GM23338 (cell line): ENCODE measurements at regions not wholly inside any gene's neighbourhood (a gene's known extent, or its start where the extent isn't known, plus 50 kb on each side); places are given as distances from the start of the nearest gene placed in this dataset.

ENCODE experiments used
- ATAC-seq: fragments of 200-7000 bp; cut with Tn5 transposase; 3 replicates; pipeline ENCODE4 v1.9.1; 2020
- DNase-seq: peaks from one replicate; pipeline ENCODE4 v3.0.0-alpha.2; 2015; ENCODE audit warnings: low spot score
- H2AFZ ChIP-seq: fragments of 200-600 bp; sonication (generic); 2 replicates; pipeline ENCODE4 v1.8.0; 2016; ENCODE audit warnings: antibody characterized with exemption, mild to moderate bottlenecking, moderate library complexity
- H3F3A ChIP-seq: fragments of 200-600 bp; sonication (generic); replicated peaks from 2 replicates; pipeline ENCODE4 v1.8.0; 2017; ENCODE audit warnings: antibody characterized with exemption, mixed run types, low read depth
- H3K27ac ChIP-seq: fragments of 200-600 bp; sonication (generic); 2 replicates; pipeline ENCODE4 v1.6.1; 2016; ENCODE audit warnings: low read depth
- H3K27me3 ChIP-seq: fragments of 200-600 bp; sonication (generic); 2 replicates; pipeline ENCODE4 v1.8.0; 2016; ENCODE audit warnings: mild to moderate bottlenecking, mixed run types, moderate library complexity; ENCODE audit not compliant: insufficient read depth
- H3K36me3 ChIP-seq: fragments of 200-600 bp; sonication (generic); 2 replicates; pipeline ENCODE4 v1.8.0; 2016; ENCODE audit warnings: mild to moderate bottlenecking; ENCODE audit not compliant: insufficient read depth
- H3K4me1 ChIP-seq: fragments of 200-600 bp; sonication (generic); 2 replicates; pipeline ENCODE4 v1.8.0; 2016; ENCODE audit warnings: mild to moderate bottlenecking, moderate library complexity; ENCODE audit not compliant: insufficient read depth
- H3K4me2 ChIP-seq: fragments of 200-600 bp; sonication (generic); 2 replicates; pipeline ENCODE4 v1.7.1; 2017; ENCODE audit warnings: mixed run types
- H3K4me3 ChIP-seq: fragments of 200-600 bp; sonication (generic); 2 replicates; pipeline ENCODE4 v1.6.1; 2016; ENCODE audit warnings: mixed run types
- H3K79me2 ChIP-seq: fragments of 200-600 bp; sonication (generic); replicated peaks from 2 replicates; pipeline ENCODE4 v1.8.0; 2017; ENCODE audit warnings: mild to moderate bottlenecking; ENCODE audit not compliant: insufficient read depth
- H3K9me2 ChIP-seq: fragments of 200-600 bp; sonication (generic); 2 replicates; pipeline ENCODE4 v1.8.0; 2017; ENCODE audit not compliant: insufficient read depth
- H4K20me1 ChIP-seq: fragments of 200-600 bp; sonication (generic); replicated peaks from 2 replicates; pipeline ENCODE4 v1.8.0; 2017; ENCODE audit warnings: mild to moderate bottlenecking; ENCODE audit not compliant: insufficient read depth
- H3K27ac Mint-ChIP-seq: 2 replicates; pipeline ENCODE4 v1.8.0; 2020; ENCODE audit warnings: inconsistent platforms, mild to moderate bottlenecking, moderate library complexity, mixed read lengths
- H3K27me3 Mint-ChIP-seq: 3 replicates; pipeline ENCODE4 v1.8.0; 2022; ENCODE audit warnings: low read depth, mild to moderate bottlenecking, moderate library complexity, mixed read lengths, inconsistent platforms; ENCODE audit not compliant: insufficient read depth, poor library complexity
- H3K36me3 Mint-ChIP-seq: 3 replicates; pipeline ENCODE4 v1.8.0; 2021; ENCODE audit warnings: low read depth, mild to moderate bottlenecking, inconsistent platforms, moderate library complexity, mixed read lengths
- H3K4me1 Mint-ChIP-seq: 3 replicates; pipeline ENCODE4 v1.8.0; 2020; ENCODE audit warnings: mild to moderate bottlenecking, inconsistent platforms, mixed read lengths
- H3K4me3 Mint-ChIP-seq: 3 replicates; pipeline ENCODE4 v1.8.0; 2021; ENCODE audit warnings: moderate library complexity, mild to moderate bottlenecking, inconsistent platforms, mixed read lengths
- H3K9me3 Mint-ChIP-seq: 3 replicates; pipeline ENCODE4 v1.8.0; 2020; ENCODE audit warnings: moderate library complexity, mild to moderate bottlenecking, inconsistent platforms, mixed read lengths
- CREB1 ChIP-seq: fragments of 250-450 bp; sonication (Bioruptor Pico); IDR thresholded peaks from 2 replicates; pipeline ENCODE4 v1.5.0; 2020; ENCODE audit warnings: low read depth, mild to moderate bottlenecking, moderate library complexity
- EZH2 ChIP-seq: fragments of 200-600 bp; sonication (generic); IDR thresholded peaks from one replicate; pipeline ENCODE4 v1.8.0; 2017; ENCODE audit warnings: antibody characterized with exemption, mild to moderate bottlenecking, low read depth; ENCODE audit not compliant: unreplicated experiment
- EZH2phosphoT487 ChIP-seq: fragments of 200-600 bp; sonication (generic); IDR thresholded peaks from one replicate; pipeline ENCODE4 v1.8.1; 2018; ENCODE audit warnings: antibody characterized with exemption; ENCODE audit not compliant: unreplicated experiment
- JUNB ChIP-seq: IDR thresholded peaks from one replicate; pipeline ENCODE4 v1.6.1; 2016; ENCODE audit warnings: antibody characterized with exemption; ENCODE audit not compliant: unreplicated experiment
- NANOG ChIP-seq: IDR thresholded peaks from 2 replicates; pipeline ENCODE4 v1.6.1; 2016; ENCODE audit warnings: antibody characterized with exemption, borderline replicate concordance
- POLR2AphosphoS5 ChIP-seq: IDR thresholded peaks from 2 replicates; pipeline ENCODE4 v1.6.1; 2016; ENCODE audit warnings: antibody characterized with exemption, low read depth
- STAT1 ChIP-seq: IDR thresholded peaks from one replicate; pipeline ENCODE4 v1.6.1; 2016; ENCODE audit warnings: antibody characterized with exemption; ENCODE audit not compliant: unreplicated experiment
- ZNF114 ChIP-seq: fragments of 250-450 bp; sonication (Bioruptor Pico); IDR thresholded peaks from 2 replicates; pipeline ENCODE4 v1.5.0; 2020; ENCODE audit warnings: mild to moderate bottlenecking, moderate library complexity
- ZNF331 ChIP-seq: fragments of 250-450 bp; sonication (Bioruptor Pico); IDR thresholded peaks from 2 replicates; pipeline ENCODE4 v1.5.0; 2020; ENCODE audit warnings: low read depth, mild to moderate bottlenecking, moderate library complexity
- ZNF462 ChIP-seq: fragments of 250-450 bp; sonication (Bioruptor Pico); IDR thresholded peaks from 2 replicates; pipeline ENCODE4 v1.5.0; 2020; ENCODE audit warnings: mild to moderate bottlenecking, moderate library complexity
- TF ChIP-seq, protein P1 (sequence below), 2 experiments: fragments of 200-600 bp in 1 of 2; sonication (generic) in 1 of 2; conservative IDR thresholded peaks; 2 replicates each; pipeline versions ENCODE4 v1.5.1 to v1.6.1; 2016 to 2017; ENCODE audit warnings: antibody characterized with exemption in 2 of 2, low read depth in 2 of 2, mild to moderate bottlenecking in 2 of 2, moderate library complexity in 1 of 2
- TF ChIP-seq, protein P2 (sequence below): IDR thresholded peaks from 2 replicates; pipeline ENCODE4 v1.6.1; 2016; ENCODE audit warnings: antibody characterized with exemption
- TF ChIP-seq, protein P3 (sequence below): IDR thresholded peaks from one replicate; pipeline ENCODE4 v1.6.1; 2018; ENCODE audit warnings: antibody characterized with exemption; ENCODE audit not compliant: unreplicated experiment

GRCh38 chr2:118250463-118250862 lies 162.2 kb downstream of the INSIG2 start:
- Histone ChIP-seq H3K27ac (no peak overlapping the region), H3K36me3 (no peaks in the 10 kb centered on the region), H4K20me1 (no peaks in the 10 kb centered on the region), H3K4me3 (no peak overlapping the region), H3F3A (no peaks in the 10 kb centered on the region), H3K9me2 (peaks cover 12% of the 10 kb centered on the region; the same call in 1 of the 2 replicates), H3K4me1 (peaks cover 2% of the 10 kb centered on the region; the same call in 1 of the 2 replicates), H3K79me2 (no peaks in the 10 kb centered on the region), H2AFZ (no peak overlapping the region), H3K4me2 (no peak overlapping the region), H3K27me3 (no peaks in the 10 kb centered on the region)
- DNase-seq (no peak), ATAC-seq (no peak)
- Mint-ChIP-seq H3K9me3 (no peaks in the 10 kb centered on the region; the same call in 2 of the 3 replicates), H3K27me3 (peaks cover 6% of the 10 kb centered on the region), H3K4me3 (no peak overlapping the region), H3K27ac (no peak overlapping the region), H3K36me3 (no peaks in the 10 kb centered on the region), H3K4me1 (peaks cover 8% of the 10 kb centered on the region)
- TF ChIP-seq ZNF114 (CRISPR knock-in tag) (no peak), ZNF462 (no peak), JUNB (no peak), NANOG (no peak), POLR2AphosphoS5 (no peak), ZNF331 (CRISPR knock-in tag) (no peak), CREB1 (CRISPR knock-in tag) (no peak), STAT1 (no peak), EZH2 (no peak), EZH2phosphoT487 (no peak)
- TF ChIP-seq, protein P1, sequence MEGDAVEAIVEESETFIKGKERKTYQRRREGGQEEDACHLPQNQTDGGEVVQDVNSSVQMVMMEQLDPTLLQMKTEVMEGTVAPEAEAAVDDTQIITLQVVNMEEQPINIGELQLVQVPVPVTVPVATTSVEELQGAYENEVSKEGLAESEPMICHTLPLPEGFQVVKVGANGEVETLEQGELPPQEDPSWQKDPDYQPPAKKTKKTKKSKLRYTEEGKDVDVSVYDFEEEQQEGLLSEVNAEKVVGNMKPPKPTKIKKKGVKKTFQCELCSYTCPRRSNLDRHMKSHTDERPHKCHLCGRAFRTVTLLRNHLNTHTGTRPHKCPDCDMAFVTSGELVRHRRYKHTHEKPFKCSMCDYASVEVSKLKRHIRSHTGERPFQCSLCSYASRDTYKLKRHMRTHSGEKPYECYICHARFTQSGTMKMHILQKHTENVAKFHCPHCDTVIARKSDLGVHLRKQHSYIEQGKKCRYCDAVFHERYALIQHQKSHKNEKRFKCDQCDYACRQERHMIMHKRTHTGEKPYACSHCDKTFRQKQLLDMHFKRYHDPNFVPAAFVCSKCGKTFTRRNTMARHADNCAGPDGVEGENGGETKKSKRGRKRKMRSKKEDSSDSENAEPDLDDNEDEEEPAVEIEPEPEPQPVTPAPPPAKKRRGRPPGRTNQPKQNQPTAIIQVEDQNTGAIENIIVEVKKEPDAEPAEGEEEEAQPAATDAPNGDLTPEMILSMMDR (conservative IDR thresholded peaks at IDR 0.05; ENCODE audit: low read depth in 2 of 2): no peak
- TF ChIP-seq, protein P2, sequence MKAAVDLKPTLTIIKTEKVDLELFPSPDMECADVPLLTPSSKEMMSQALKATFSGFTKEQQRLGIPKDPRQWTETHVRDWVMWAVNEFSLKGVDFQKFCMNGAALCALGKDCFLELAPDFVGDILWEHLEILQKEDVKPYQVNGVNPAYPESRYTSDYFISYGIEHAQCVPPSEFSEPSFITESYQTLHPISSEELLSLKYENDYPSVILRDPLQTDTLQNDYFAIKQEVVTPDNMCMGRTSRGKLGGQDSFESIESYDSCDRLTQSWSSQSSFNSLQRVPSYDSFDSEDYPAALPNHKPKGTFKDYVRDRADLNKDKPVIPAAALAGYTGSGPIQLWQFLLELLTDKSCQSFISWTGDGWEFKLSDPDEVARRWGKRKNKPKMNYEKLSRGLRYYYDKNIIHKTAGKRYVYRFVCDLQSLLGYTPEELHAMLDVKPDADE: no peak
- TF ChIP-seq, protein P3, sequence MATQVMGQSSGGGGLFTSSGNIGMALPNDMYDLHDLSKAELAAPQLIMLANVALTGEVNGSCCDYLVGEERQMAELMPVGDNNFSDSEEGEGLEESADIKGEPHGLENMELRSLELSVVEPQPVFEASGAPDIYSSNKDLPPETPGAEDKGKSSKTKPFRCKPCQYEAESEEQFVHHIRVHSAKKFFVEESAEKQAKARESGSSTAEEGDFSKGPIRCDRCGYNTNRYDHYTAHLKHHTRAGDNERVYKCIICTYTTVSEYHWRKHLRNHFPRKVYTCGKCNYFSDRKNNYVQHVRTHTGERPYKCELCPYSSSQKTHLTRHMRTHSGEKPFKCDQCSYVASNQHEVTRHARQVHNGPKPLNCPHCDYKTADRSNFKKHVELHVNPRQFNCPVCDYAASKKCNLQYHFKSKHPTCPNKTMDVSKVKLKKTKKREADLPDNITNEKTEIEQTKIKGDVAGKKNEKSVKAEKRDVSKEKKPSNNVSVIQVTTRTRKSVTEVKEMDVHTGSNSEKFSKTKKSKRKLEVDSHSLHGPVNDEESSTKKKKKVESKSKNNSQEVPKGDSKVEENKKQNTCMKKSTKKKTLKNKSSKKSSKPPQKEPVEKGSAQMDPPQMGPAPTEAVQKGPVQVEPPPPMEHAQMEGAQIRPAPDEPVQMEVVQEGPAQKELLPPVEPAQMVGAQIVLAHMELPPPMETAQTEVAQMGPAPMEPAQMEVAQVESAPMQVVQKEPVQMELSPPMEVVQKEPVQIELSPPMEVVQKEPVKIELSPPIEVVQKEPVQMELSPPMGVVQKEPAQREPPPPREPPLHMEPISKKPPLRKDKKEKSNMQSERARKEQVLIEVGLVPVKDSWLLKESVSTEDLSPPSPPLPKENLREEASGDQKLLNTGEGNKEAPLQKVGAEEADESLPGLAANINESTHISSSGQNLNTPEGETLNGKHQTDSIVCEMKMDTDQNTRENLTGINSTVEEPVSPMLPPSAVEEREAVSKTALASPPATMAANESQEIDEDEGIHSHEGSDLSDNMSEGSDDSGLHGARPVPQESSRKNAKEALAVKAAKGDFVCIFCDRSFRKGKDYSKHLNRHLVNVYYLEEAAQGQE: no peak
